ENCODE measurements at regions not wholly inside any gene's neighbourhood (a gene's known extent, or its start where the extent isn't known, plus 50 kb on each side); places are given as distances from the start of the nearest gene placed in this dataset.

GRCh38 chr7:42457663-42458062 is 220.7 kb upstream of the GLI3 start:
- H3K4me3 ChIP-seq (ENCODE audit: low read depth, low read length) = no peak overlapping the region
- no peak for TF ChIP-seq CTCF (IDR thresholded peaks at IDR 0.05; ENCODE audit: low read depth, low read length)

- H3K4me3 ChIP-seq (ENCODE audit: low read depth, low read length) = no peak overlapping the region
- no peak for TF ChIP-seq CTCF (IDR thresholded peaks at IDR 0.05; ENCODE audit: low read depth, low read length)
Measured at GRCh38 chr7:42456756-42457276, 219.8 kb upstream of the GLI3 start.

- no peak overlapping the region for H3K4me3 ChIP-seq (ENCODE audit: low read depth, low read length)
- TF ChIP-seq CTCF (IDR thresholded peaks at IDR 0.05; ENCODE audit: low read depth, low read length) = no peak
Measured at GRCh38 chr7:42456267-42456666, 219.3 kb upstream of the GLI3 start.

- no peak overlapping the region for H3K4me3 ChIP-seq (ENCODE audit: low read depth, low read length)
- no peak for TF ChIP-seq CTCF (IDR thresholded peaks at IDR 0.05; ENCODE audit: low read depth, low read length)
Measured at GRCh38 chr7:42453931-42454361, 216.9 kb upstream of the GLI3 start.

GRCh38 chr7:42452356-42452755 is 215.3 kb upstream of the GLI3 start:
- no peak for TF ChIP-seq CTCF (IDR thresholded peaks at IDR 0.05; ENCODE audit: low read depth, low read length)
- no peak overlapping the region for H3K4me3 ChIP-seq (ENCODE audit: low read depth, low read length)

DNA sequence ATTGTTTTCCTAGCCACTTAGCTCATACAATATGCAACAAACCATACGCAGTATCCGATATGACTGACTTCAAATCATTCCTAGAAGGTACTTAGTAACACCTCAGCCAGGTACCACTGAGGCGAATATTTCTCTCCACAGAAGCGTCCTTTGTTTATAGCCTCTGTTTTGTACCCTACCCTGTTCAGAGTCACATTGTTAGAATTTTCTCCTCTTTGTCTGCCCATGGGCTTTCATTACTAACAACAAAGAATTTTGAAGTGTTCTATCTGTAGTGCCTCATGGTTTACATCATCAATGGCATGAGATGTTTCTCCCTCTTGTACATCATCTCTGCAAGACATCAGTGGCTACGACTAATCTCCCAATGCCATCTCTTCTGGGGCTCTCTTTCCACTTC is 212.4 kb upstream of the GLI3 start:
- H3K4me3 ChIP-seq (ENCODE audit: low read depth, low read length) = no peak overlapping the region
- no peak for TF ChIP-seq CTCF (IDR thresholded peaks at IDR 0.05; ENCODE audit: low read depth, low read length)

DNA sequence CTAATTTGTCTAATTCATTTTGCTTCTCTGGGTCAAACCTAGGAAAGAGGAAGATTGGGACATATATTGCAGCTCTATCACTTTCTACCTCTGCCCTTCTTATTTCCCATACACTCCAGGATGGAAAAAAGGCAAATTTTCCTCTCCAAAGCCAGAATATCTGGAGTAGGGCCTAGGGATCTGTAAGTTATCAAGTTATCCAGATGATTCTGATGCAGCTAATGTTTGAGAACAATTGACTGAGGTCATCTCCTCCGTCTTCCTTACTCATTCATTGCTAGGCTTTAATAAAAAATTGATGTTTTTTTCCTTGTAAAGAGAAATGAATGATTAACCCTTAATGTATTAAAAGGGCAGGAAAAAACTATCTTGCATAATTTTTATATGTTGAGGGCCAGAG is 211.9 kb upstream of the GLI3 start:
- H3K4me3 ChIP-seq (ENCODE audit: low read depth, low read length) = no peak overlapping the region
- no peak for TF ChIP-seq CTCF (IDR thresholded peaks at IDR 0.05; ENCODE audit: low read depth, low read length)

All from WI38 (cell line).